GM18502 (cell line): ENCODE measurements at regions not wholly inside any gene's neighbourhood (a gene's known extent, or its start where the extent isn't known, plus 50 kb on each side); places are given as distances from the start of the nearest gene placed in this dataset.

Source experiments
- ATAC-seq: cut with Tn5 transposase; IDR thresholded peaks from one replicate; pipeline ENCODE4 v1.9.1; 2021; ENCODE audit warnings: mild to moderate bottlenecking; ENCODE audit not compliant: unreplicated experiment, poor library complexity

DNA sequence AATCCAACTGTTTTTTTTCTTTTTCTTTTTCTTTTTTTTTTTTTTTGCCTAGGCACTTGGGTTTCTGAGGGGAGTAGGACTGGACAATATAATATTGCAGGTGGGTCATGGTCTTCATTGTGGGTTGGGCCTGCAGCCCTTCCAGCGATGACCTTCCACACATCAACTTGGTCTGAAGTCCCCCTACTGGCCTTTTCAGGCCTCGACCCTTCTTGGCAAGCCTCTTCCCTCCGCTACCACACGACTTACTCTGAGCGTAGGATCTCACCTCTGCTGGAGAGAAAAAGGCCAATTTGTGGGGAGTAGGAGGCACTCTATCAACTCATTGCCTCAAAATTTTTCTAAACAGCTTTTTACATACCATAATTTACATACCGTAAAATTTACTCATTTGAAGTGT, 51.1 kb upstream of the GRIK3 start:
- ATAC-seq = no peak

- ATAC-seq = no peak
Observed at GRCh38 chr1:37089750-37090149, 55.4 kb upstream of the GRIK3 start.

- ATAC-seq = no peak
Observed at GRCh38 chr1:37090671-37091070, 56.4 kb upstream of the GRIK3 start.

GRCh38 chr1:37092937-37093336, 58.6 kb upstream of the GRIK3 start:
- no peak for ATAC-seq

- ATAC-seq = no peak
Observed at GRCh38 chr1:37094302-37094701, 60.0 kb upstream of the GRIK3 start.

- no peak for ATAC-seq
Observed at GRCh38 chr1:37096523-37096922, 62.2 kb upstream of the GRIK3 start.

- no peak for ATAC-seq
Observed at GRCh38 chr1:37097731-37098130, 63.4 kb upstream of the GRIK3 start.

GRCh38 chr1:37098237-37098636, 63.9 kb upstream of the GRIK3 start:
- no peak for ATAC-seq

GRCh38 chr1:37100310-37100709, 66.0 kb upstream of the GRIK3 start:
- ATAC-seq = no peak

GRCh38 chr1:37102656-37103382, 68.5 kb upstream of the GRIK3 start:
- no peak for ATAC-seq

DNA sequence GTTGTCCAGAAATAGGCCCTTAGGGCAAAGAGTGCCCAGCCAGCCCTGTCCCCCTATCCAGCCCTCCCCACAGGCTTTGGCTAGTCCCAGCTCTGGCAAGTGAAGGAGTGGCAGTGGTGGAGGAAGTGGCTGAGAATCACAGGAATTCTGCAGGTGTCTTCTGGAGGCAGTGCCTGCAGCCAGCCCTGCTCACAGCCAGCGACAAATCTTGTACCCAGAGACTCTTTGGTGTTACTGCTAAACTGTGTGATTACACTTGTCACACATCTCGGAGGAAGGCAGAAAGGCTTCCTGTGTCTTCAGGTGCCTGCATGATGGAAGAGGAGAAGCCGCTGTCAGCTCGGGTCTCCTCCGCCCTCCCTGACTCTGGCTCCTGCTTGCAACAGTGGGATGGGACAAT, 71.6 kb upstream of the GRIK3 start:
- ATAC-seq = no peak

GRCh38 chr1:37107153-37107907, 73.0 kb upstream of the GRIK3 start:
- no peak for ATAC-seq

DNA sequence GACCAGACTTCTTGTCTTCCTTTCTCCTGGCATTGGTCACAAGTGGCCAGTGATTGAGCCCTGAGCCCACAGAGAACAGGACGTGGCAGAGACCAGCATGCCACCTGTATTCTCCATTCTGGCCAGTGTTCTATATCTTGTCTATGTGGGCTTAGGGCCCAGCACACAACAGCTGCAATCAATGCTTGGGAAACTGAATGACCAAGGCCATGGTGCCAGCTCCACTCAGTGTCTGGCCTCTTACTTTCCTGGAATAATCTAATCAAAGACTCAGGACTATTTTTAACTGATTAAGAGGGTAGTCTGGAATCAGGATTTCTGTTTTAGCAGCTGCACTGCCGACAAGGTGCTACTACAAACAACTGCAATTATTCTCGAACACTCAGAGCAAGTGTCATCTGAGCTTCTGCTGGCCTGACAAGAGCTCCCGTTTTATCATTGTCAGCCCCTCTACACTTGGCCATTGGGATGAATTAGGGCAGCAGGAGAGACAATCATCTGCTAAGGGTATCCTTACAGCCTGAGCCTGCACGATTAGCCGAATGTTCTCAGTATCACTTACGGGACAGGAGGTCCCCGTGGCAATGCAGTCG, 74.4 kb upstream of the GRIK3 start:
- ATAC-seq = no peak

- no peak for ATAC-seq
Observed at GRCh38 chr1:37112430-37112829, 78.1 kb upstream of the GRIK3 start.

DNA sequence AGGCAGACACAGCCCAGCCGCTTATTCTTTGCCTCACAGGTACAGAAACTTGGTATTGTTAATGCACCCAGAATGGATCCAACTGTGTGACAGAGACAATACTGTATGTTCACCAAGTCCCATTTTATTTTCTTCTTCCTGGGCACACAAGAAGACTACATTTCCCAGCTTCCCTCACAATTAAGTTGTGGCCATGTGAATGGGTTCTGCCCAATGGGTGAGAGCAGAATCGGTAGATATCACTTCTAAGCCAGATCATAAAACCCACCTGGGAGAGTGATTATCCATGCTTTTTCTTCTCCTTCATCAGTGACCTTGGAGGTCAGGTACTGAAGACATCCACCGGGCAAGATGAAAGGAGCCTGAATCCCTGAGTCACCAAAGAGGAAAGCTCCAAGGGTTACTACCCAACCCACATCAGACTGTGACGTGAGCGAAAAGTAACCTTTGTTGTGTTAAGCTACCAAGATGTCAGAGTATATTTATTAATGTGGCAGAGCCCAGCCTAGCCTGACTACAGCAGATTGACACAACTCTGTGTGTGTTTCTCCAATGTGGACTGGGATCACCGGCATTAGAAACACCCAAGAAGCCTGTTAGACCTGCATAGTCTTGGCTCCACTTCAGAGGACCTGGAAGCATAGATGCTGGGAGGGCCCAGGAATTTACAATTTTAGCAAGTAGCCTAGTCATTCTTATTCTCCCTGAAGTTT, 79.1 kb upstream of the GRIK3 start:
- no peak for ATAC-seq

DNA sequence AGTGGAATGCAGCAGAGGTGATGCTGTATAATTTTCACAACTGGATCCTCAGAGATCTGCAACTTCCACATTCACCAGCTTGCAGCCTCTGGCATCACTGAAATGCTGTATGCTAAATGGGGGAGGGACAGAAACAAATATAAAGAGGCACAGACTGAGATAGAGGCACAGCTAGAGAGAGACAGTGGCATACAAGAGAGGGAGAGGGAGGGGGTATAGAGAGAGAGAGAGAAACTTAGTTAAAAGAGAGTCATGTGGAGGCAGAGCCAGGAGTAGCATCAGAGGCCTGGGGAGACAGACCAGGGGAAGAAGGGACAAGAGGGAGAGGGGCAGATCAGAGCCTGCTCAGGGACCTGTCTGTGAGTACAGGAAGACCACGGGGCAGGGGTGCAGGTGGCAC, 84.5 kb upstream of the GRIK3 start:
- ATAC-seq = no peak

DNA sequence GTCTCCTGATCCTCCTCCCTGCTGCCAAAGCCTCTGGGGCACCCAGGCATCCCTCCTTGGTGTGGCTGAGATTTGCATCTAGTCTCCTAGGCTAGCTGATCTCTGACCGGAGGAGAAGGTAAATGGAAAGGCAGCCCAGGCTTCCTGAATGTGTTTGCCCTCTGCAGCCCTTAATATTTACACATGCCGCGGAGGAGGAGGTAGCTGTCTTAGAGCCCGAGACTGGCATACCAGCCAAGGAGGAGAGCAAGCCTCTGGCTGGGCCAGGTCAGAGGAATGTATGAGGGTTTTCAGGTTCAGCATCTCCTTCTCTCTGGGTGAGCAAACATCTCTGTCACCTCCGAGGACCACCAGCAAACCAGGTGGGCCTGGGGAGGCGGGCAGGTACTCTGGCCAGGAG, 86.0 kb upstream of the GRIK3 start:
- no peak for ATAC-seq

DNA sequence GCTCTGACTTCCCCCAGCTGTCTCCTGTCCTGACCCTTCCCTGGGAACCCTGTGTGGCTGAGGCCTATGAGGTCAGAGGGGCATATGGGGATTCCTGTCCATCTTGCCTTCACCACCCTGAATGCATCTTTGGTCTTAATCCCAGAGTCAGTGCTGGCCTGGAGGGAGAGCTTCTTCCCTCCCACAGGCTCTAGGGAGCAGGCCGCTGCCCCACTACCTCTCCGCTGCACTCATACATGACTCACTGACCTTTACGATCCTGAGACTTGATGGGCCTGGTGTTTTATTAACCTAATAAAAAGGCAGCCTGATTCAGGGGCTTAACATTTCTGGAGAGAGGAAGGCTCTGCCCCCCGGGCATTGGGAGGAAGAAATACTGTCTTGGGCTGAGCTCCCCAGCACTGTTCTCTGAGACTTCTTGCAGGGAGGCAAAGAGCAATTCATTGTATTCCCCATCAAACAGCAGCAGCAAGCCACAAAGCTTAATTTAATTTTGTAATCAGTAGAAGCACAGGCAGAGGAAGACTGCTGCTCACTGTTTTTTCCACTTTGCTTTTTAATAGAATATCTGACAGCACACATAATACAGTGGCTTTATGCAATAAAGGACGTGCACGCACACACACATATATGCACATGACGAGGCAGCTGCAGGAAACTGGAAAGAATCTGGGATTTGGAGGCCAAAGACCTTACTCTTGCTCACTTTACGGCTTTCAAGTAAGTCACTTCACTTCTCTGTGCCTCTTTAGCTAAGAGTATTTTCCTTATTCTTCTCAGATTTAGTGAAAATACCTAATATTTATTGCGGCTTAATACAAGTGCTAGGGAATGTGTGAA, 89.2 kb upstream of the GRIK3 start:
- ATAC-seq = no peak

- no peak for ATAC-seq
Observed at GRCh38 chr1:37124501-37124900, 90.2 kb upstream of the GRIK3 start.

GRCh38 chr1:37125295-37125694, 91.0 kb upstream of the GRIK3 start:
- ATAC-seq = no peak
